HG03025 (cell line): ENCODE measurements at regions not wholly inside any gene's neighbourhood (a gene's known extent, or its start where the extent isn't known, plus 50 kb on each side); places are given as distances from the start of the nearest gene placed in this dataset.
"Not testable (repeated sequence)": the region's sequence is repeated elsewhere in the genome, so short reads cannot be mapped to it uniquely, and the experiment has no call there.

Source experiments
- ATAC-seq: cut with Tn5 transposase; IDR thresholded peaks from one replicate; pipeline ENCODE4 v1.9.1; 2021; ENCODE audit warnings: mild to moderate bottlenecking, moderate library complexity; ENCODE audit not compliant: unreplicated experiment, low FRiP score

DNA sequence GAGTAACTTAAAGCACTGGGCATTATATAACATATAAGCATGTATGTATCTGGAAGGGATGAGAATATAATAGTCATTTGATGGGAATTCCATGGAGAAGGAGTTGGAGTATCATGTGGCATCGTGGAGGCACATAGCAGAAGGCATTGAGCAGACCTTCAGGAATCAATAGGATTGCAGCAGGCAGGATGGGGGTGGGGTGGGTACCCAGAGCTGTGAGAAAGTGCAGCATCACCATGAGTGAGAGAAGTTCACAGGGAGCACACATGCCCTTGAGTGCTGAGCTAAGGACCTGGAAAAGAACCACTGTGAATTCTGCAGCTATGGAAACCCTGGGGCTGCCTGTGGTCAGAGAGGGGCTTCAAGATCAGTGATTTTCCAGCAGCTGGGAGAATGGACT is 57.3 kb downstream of the MED10 start:
- no peak for ATAC-seq

GRCh38 chr5:6319116-6319515 is 59.2 kb downstream of the MED10 start:
- ATAC-seq: no peak

- no peak for ATAC-seq
Observed at GRCh38 chr5:6317116-6317798, 61.1 kb downstream of the MED10 start.

GRCh38 chr5:6315580-6315979 is 62.8 kb downstream of the MED10 start:
- no peak for ATAC-seq

GRCh38 chr5:6311568-6312501 is 66.5 kb downstream of the MED10 start:
- ATAC-seq: no peak

GRCh38 chr5:6309949-6310348 is 68.4 kb downstream of the MED10 start:
- no peak for ATAC-seq

- no peak for ATAC-seq
Observed at GRCh38 chr5:6308683-6309082, 69.7 kb downstream of the MED10 start.

GRCh38 chr5:6307304-6307703 is 71.0 kb downstream of the MED10 start:
- ATAC-seq: no peak

GRCh38 chr5:6305853-6306252 is 72.5 kb downstream of the MED10 start:
- no peak for ATAC-seq

- ATAC-seq: no peak
Observed at GRCh38 chr5:6302684-6303083, 75.7 kb downstream of the MED10 start.

GRCh38 chr5:6302075-6302474 is 76.3 kb downstream of the MED10 start:
- ATAC-seq: no peak

GRCh38 chr5:6296524-6296923 is 81.8 kb downstream of the MED10 start:
- no peak for ATAC-seq

GRCh38 chr5:6291961-6292360 is 86.4 kb downstream of the MED10 start:
- ATAC-seq: no peak

DNA sequence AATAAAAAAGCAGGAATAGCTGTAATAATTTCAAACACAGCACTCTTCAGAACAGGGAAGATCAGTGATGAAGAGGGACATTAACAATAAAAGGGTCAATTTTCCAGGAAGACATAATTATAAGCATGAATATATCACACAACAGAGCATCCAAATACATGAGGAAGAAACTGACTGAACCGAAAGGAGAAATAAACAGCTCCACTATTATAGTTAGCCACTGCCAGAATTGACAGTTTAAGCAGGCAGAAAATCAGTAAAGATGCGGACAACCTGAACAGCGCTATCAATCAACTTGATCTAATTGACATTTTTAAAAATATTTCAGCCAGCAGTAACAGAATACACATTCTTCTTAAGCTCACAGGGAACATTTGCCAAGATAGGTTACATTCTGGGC is 89.1 kb downstream of the MED10 start:
- ATAC-seq: no peak

DNA sequence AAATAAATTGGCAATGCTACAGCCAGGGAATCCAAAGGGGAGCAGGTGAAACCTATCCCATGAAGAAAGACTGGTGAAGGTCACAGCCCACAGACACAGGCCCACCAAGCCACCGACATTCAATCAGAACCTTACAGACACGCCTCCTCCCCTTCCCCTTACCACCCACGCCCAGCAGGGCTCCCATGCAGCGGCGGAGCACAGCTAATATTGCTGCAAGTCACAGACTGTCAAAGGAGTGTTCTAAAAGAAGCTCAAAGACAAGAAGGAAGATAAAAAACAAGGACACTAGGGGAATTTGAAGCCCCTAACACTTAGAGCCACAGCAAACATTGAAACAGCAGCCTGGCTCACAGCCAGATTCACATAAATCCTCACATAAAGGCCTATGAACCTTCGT is 91.2 kb downstream of the MED10 start:
- ATAC-seq: no peak

GRCh38 chr5:6286404-6286803 is 91.9 kb downstream of the MED10 start:
- ATAC-seq: no peak

GRCh38 chr5:6284491-6284890 is 93.9 kb downstream of the MED10 start:
- not testable (repeated sequence) for ATAC-seq

- no peak for ATAC-seq
Observed at GRCh38 chr5:6282352-6282751, 96.0 kb downstream of the MED10 start.

- no peak for ATAC-seq
Observed at GRCh38 chr5:6281818-6282217, 96.5 kb downstream of the MED10 start.

DNA sequence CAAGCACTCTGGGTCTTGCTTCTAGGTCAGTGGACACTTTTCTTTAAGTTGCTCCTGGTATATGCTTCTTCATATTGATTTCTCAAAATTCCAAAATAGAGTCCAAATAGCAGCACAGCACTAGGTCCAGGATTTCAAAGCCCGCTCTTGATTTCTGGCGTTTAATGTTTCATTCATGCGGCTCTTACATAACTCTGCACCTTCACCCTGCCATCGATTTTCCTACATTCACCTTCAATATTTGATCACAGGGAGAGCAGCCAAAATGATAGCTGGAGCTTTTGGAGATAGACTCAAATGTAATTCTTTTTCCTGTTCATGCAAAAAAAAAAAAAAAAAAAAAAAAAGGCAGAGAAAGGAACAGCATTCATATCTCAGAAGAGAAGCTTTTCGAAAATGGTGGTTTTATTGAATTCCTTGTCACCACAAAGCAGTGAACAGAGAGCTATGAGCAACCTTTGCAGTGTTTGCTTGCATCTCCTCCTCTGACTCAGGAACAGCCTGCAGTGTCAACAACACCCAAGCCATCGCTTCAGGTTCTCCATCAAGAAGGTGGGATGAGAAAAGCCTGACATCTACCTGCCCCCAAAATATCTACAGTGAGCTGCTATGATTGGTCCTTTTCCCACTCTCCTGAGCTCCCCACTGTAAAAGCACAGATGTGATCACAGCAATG is 97.8 kb downstream of the MED10 start:
- no peak for ATAC-seq

DNA sequence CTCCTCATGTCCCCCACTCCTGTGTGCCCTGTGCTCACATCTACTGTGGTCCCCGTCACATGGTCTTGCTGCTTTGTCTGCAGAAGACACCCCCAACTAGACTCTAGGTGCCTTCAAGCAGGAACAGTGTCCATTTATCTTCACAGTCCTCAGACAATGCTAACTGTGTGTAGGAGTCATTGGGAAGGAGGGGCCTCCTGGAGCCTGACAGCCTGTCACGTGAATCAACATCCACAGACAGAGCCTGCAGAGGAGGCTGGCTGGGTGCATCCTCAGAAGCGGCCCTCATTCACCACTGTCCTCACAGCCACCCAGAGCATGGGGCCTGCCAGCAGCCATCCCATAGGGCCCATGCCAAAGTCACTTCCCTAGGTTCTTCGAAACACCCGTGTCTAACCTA is 98.7 kb downstream of the MED10 start:
- no peak for ATAC-seq
